ENCODE measurements at regions not wholly inside any gene's neighbourhood (a gene's known extent, or its start where the extent isn't known, plus 50 kb on each side); places are given as distances from the start of the nearest gene placed in this dataset.

- no peak overlapping the region for H3K27ac ChIP-seq
- H3K4me1 ChIP-seq (ENCODE audit: control insufficient read depth in 1 of 2, insufficient read depth in 1 of 2, low read depth in 1 of 2, low read length in 1 of 2), result no peaks in the 10 kb centered on the region
- H3K9me3 ChIP-seq, result no peaks in the 10 kb centered on the region
- H3K4me3 ChIP-seq (ENCODE audit: low read depth in 1 of 2, low read length in 1 of 2), result no peak overlapping the region
- no peaks in the 10 kb centered on the region for H3K36me3 ChIP-seq
- no peak for TF ChIP-seq CTCF (IDR thresholded peaks at IDR 0.05)
- H3K27me3 ChIP-seq, result no peaks in the 10 kb centered on the region
Measured at GRCh38 chr15:77866186-77866585, 211.3 kb downstream of the TBC1D2B start.

GRCh38 chr15:77865701-77866100 is 211.8 kb downstream of the TBC1D2B start:
- Histone ChIP-seq H3K9me3 (no peaks in the 10 kb centered on the region), H3K4me3 (ENCODE audit: low read depth in 1 of 2, low read length in 1 of 2) (no peak overlapping the region), H3K27ac (no peak overlapping the region), H3K27me3 (no peaks in the 10 kb centered on the region), H3K36me3 (no peaks in the 10 kb centered on the region), H3K4me1 (ENCODE audit: control insufficient read depth in 1 of 2, insufficient read depth in 1 of 2, low read depth in 1 of 2, low read length in 1 of 2) (no peaks in the 10 kb centered on the region)
- TF ChIP-seq CTCF (IDR thresholded peaks at IDR 0.05), result no peak

DNA sequence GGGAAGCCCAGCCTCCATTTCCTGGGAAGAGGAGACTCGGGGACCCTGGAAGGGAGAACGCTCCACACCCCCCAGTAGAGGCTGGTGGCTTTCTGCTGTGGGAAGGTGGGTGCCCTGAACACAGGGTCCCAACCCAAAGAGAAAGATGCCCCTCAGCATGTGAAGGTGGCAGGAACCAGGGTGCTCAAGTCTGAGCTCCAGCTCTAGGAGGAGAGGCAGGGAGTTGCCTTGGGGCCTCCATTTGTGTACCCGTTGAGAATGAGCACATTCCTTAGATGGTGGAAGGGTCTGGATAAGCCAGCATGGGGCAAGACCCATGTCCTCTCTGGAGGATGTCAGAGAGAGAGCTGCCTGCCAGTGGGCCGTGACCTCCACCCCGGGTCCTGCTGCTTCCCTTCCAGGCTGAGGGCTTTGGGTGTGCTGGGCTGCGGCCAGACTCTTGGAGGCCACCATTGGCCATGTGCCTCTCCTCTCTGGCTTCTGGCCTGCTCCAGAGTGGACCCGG is 212.4 kb downstream of the TBC1D2B start:
- no peak for TF ChIP-seq CTCF (IDR thresholded peaks at IDR 0.05)
- no peaks in the 10 kb centered on the region for H3K36me3 ChIP-seq

GRCh38 chr15:77864211-77865105 is 213.1 kb downstream of the TBC1D2B start:
- Histone ChIP-seq H3K4me3 (ENCODE audit: low read depth in 1 of 2, low read length in 1 of 2) (no peak overlapping the region), H3K9me3 (no peaks in the 10 kb centered on the region), H3K4me1 (ENCODE audit: control insufficient read depth in 1 of 2, insufficient read depth in 1 of 2, low read depth in 1 of 2, low read length in 1 of 2) (no peaks in the 10 kb centered on the region), H3K27me3 (no peaks in the 10 kb centered on the region), H3K36me3 (no peaks in the 10 kb centered on the region), H3K27ac (no peak overlapping the region)
- TF ChIP-seq CTCF (IDR thresholded peaks at IDR 0.05), result no peak

More for the DNA sequence above, 212.4 kb downstream of the TBC1D2B start:
- H3K9me3 ChIP-seq, result no peaks in the 10 kb centered on the region
- no peak overlapping the region for H3K4me3 ChIP-seq (ENCODE audit: low read depth in 1 of 2, low read length in 1 of 2)
- no peaks in the 10 kb centered on the region for H3K27me3 ChIP-seq
- no peak overlapping the region for H3K27ac ChIP-seq
- H3K4me1 ChIP-seq (ENCODE audit: control insufficient read depth in 1 of 2, insufficient read depth in 1 of 2, low read depth in 1 of 2, low read length in 1 of 2), result no peaks in the 10 kb centered on the region

DNA sequence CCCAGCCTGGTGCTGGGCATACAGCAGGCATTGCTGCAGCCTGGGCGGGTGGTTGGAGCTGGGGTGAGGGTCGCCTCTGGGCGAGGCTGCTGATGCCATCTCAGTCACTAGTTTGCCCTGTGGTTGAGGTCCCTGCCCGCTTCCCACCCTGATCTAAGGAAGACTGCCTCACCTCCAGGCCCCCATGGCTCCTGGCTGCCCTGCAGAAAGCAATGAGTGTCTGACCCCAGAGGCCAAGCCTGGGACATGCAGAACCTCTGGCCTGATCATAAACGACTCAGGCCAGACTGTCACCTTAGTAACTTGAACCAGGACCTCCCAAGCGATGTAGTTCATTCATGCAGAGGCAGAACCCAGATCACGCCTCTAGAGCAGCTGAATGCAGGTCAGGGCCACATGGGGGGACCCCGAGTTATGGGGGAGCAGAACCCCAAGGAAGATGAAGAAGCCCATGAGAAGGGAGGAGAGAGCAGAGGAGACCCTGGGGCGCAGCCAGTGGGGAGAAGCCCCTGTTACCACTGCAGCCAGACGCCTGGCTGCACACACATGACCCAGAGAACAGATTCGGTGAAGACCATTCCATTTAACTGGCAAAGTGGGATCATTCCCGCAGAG is 213.9 kb downstream of the TBC1D2B start:
- no peaks in the 10 kb centered on the region for H3K4me1 ChIP-seq (ENCODE audit: control insufficient read depth in 1 of 2, insufficient read depth in 1 of 2, low read depth in 1 of 2, low read length in 1 of 2)
- H3K9me3 ChIP-seq, result no peaks in the 10 kb centered on the region
- no peak overlapping the region for H3K4me3 ChIP-seq (ENCODE audit: low read depth in 1 of 2, low read length in 1 of 2)
- H3K27ac ChIP-seq, result no peak overlapping the region
- TF ChIP-seq CTCF (IDR thresholded peaks at IDR 0.05), result no peak
- H3K27me3 ChIP-seq, result no peaks in the 10 kb centered on the region
- H3K36me3 ChIP-seq, result no peaks in the 10 kb centered on the region

Measured in neutrophil (primary cell).